BE2C (cell line): ENCODE measurements at regions not wholly inside any gene's neighbourhood (a gene's known extent, or its start where the extent isn't known, plus 50 kb on each side); places are given as distances from the start of the nearest gene placed in this dataset.

Source experiments
- DNase-seq: peaks from one replicate; pipeline ENCODE4 v3.0.0-alpha.2; 2020
- H3K27me3 ChIP-seq: fragments of 250-450 bp; sonication (Bioruptor Pico); 2 replicates; pipeline ENCODE4 v1.5.1; 2020; ENCODE audit warnings: mild to moderate bottlenecking
- H3K36me3 ChIP-seq: fragments of 250-450 bp; sonication (Bioruptor Pico); 2 replicates; pipeline ENCODE4 v1.5.1; 2020; ENCODE audit warnings: mild to moderate bottlenecking
- H3K4me1 ChIP-seq: fragments of 250-450 bp; sonication (Bioruptor Pico); 2 replicates; pipeline ENCODE4 v1.5.1; 2020
- H3K4me3 ChIP-seq: 2 replicates; pipeline ENCODE4 v1.5.1; 2011; ENCODE audit warnings: low read depth, low read length
- H3K9me3 ChIP-seq: fragments of 250-450 bp; sonication (Bioruptor Pico); 2 replicates; pipeline ENCODE4 v1.5.1; 2020
- TF ChIP-seq, protein P1 (sequence below): IDR thresholded peaks from 2 replicates; pipeline ENCODE4 v1.5.1; 2012; ENCODE audit warnings: mild to moderate bottlenecking, low read depth, low read length

GRCh38 chr22:25372000-25372595 lies 152.7 kb downstream of the CRYBB2 start:
- Histone ChIP-seq H3K4me3 (no peak overlapping the region), H3K27me3 (no peaks in the 10 kb centered on the region), H3K4me1 (peaks cover 15% of the 10 kb centered on the region), H3K36me3 (peaks cover 51% of the 10 kb centered on the region), H3K9me3 (no peaks in the 10 kb centered on the region)
- TF ChIP-seq, protein P1, sequence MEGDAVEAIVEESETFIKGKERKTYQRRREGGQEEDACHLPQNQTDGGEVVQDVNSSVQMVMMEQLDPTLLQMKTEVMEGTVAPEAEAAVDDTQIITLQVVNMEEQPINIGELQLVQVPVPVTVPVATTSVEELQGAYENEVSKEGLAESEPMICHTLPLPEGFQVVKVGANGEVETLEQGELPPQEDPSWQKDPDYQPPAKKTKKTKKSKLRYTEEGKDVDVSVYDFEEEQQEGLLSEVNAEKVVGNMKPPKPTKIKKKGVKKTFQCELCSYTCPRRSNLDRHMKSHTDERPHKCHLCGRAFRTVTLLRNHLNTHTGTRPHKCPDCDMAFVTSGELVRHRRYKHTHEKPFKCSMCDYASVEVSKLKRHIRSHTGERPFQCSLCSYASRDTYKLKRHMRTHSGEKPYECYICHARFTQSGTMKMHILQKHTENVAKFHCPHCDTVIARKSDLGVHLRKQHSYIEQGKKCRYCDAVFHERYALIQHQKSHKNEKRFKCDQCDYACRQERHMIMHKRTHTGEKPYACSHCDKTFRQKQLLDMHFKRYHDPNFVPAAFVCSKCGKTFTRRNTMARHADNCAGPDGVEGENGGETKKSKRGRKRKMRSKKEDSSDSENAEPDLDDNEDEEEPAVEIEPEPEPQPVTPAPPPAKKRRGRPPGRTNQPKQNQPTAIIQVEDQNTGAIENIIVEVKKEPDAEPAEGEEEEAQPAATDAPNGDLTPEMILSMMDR: no peak
- no peak for DNase-seq

- peaks cover 2% of the 10 kb centered on the region for H3K4me1 ChIP-seq
- no peak for DNase-seq
- TF ChIP-seq, protein P1: no peak
Observed at GRCh38 chr22:25373961-25374360, 154.5 kb downstream of the CRYBB2 start.

GRCh38 chr22:25374869-25375268 lies 155.4 kb downstream of the CRYBB2 start:
- DNase-seq: no peak
- Histone ChIP-seq H3K4me1 (no peaks in the 10 kb centered on the region), H3K9me3 (no peaks in the 10 kb centered on the region), H3K4me3 (no peak overlapping the region), H3K27me3 (no peaks in the 10 kb centered on the region), H3K36me3 (peaks cover 65% of the 10 kb centered on the region)
- TF ChIP-seq, protein P1: no peak

More at GRCh38 chr22:25373961-25374360, 154.5 kb downstream of the CRYBB2 start:
- no peak overlapping the region for H3K4me3 ChIP-seq
- peaks cover 60% of the 10 kb centered on the region for H3K36me3 ChIP-seq
- H3K27me3 ChIP-seq: no peaks in the 10 kb centered on the region
- H3K9me3 ChIP-seq: no peaks in the 10 kb centered on the region

DNA sequence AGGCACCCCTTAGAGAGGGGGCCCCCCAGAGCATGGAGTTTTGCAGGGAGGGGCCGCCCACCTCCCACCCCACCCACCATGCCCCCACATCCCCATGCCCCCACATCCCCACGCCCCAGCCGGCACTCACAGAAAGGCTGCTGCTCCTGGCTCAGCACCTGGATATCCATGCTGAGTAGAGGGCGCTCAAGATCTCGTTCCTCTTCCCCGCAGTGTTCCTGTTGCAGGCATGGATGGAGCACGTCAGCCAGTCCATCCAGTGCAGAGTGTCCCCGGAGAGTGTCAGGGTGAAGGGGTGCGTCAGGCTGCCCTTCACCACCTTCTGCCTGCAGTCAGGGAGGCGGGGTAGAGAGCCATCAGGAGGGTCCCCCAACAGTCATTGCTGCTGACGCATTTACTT lies 156.2 kb downstream of the CRYBB2 start:
- no peak overlapping the region for H3K4me3 ChIP-seq
- no peaks in the 10 kb centered on the region for H3K4me1 ChIP-seq
- TF ChIP-seq, protein P1: no peak
- no peaks in the 10 kb centered on the region; the same call in 1 of the 2 replicates for H3K9me3 ChIP-seq
- peaks cover 68% of the 10 kb centered on the region for H3K36me3 ChIP-seq
- no peak for DNase-seq
- no peaks in the 10 kb centered on the region for H3K27me3 ChIP-seq

DNA sequence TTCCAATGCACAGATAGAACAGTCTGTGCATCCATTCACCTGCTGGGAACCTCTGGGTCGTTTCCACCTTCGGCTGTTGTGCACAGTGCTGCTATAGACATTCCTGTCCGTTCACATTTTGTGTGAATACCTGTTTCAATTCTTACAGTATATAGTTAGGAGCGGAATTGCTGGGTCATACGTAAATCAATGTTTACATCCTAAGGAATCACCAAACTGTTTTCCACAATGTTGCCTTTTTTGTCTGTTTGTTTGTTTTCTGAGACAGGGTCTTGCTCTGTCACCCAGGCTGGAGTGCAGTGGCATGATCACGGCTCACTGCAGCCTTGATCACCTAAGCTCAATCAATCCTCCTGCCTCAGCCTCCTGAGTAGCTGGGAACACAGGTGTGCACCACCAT lies 158.3 kb downstream of the CRYBB2 start:
- Histone ChIP-seq H3K27me3 (no peaks in the 10 kb centered on the region), H3K36me3 (peaks cover 60% of the 10 kb centered on the region), H3K9me3 (no peaks in the 10 kb centered on the region; the same call in 1 of the 2 replicates), H3K4me3 (no peak overlapping the region), H3K4me1 (no peaks in the 10 kb centered on the region)
- no peak for DNase-seq
- TF ChIP-seq, protein P1: no peak

DNA sequence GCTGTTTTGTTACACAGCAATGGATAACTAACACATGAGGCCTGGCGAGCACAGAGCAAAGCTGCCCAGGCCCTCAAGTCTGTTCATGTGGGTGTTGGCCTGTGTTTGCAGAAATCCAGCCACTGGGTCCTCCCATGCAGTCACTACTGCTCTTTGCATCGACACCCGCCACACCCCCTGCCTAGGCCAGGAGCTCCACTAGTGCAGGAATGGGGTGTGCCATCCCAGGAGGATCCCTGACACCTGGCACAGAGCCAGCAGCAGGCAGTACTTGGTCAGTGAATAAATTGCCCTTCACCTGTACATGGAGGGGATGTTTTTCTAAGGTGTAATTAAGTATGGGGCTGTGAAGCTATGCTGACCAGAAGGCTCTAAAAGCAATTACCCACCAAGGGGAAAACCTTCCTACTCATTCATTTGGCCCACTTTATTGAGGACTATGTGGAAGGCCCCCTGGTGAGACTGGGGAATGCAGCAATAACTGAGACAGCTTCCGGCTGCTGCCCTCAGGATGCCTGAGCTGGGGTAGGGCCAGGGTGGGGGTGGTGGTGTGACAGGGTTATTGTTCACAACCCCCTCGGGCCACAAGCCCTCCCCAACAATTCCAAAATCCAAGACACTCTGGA lies 160.8 kb downstream of the CRYBB2 start:
- TF ChIP-seq, protein P1: no peak
- Histone ChIP-seq H3K36me3 (peaks cover 47% of the 10 kb centered on the region), H3K4me3 (no peak overlapping the region), H3K27me3 (no peaks in the 10 kb centered on the region), H3K9me3 (no peaks in the 10 kb centered on the region; the same call in 1 of the 2 replicates), H3K4me1 (no peaks in the 10 kb centered on the region)
- no peak for DNase-seq
